Renal cortex interstitium (tissue), 11 donors: ENCODE measurements at regions not wholly inside any gene's neighbourhood (a gene's known extent, or its start where the extent isn't known, plus 50 kb on each side); places are given as distances from the start of the nearest gene placed in this dataset.
A peak's percentile ranks its signal among the peaks of the same experiment; 100 is the strongest.
"Not testable (repeated sequence)": the region's sequence is repeated elsewhere in the genome, so short reads cannot be mapped to it uniquely, and the experiment has no call there.

Experiments used
- DNase-seq, 11 donors: peaks; one replicate each; pipeline ENCODE4 v3.0.0-alpha.2; 2013; ENCODE audit warnings: low read depth in 9 of 11, low spot score in 4 of 11; ENCODE audit errors: extremely low read depth in 1 of 11

DNA sequence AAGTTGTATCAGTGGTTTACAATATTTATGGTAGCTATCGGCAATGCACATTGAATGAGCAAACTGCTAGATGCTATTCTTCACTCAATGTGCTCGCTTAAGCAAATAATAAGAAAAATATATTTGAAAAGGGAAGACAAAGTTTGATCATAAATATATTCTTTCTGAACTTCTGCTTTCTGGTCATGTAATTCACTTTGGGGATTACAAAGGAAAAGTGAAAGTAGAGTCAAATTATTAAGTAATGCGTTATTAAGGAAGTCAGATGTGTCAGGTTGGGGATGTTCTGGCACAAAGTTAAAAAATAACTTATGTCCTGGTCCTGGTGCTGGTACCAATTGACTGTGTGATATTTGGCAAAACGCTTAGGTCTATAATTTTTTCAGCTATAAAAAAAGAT is 98.0 kb upstream of the TRIM77 start:
- no peak for DNase-seq

- peak in 2 of 11 donors; percentile 21 to 36 for DNase-seq
These were observed 96.2 kb upstream of the TRIM77 start for GRCh38 chr11:89613911-89614310.

- DNase-seq: peak in 4 of 11 donors; percentile 23 to 52 (median 41)
These were observed 95.7 kb upstream of the TRIM77 start for GRCh38 chr11:89614428-89614827.

DNA sequence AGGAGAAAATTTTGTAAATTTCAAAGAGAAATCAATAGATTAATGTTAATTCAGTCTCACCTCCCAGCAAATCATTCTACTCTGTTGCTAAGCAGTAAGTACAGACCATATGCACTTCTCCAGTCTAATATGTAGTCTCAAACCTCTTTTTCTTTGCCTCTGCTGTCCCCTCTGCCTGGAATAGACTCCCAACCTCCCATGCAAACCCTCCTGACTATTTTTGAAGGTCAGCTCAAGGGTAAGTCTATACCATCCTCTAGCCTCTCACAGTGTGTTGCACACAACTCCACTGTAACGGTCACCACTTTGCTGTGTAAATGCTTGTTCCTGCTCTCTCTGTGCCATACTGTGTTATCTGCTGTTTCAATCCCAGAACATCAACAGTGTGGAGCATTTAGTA is 94.5 kb upstream of the TRIM77 start:
- not testable (repeated sequence) for DNase-seq

DNA sequence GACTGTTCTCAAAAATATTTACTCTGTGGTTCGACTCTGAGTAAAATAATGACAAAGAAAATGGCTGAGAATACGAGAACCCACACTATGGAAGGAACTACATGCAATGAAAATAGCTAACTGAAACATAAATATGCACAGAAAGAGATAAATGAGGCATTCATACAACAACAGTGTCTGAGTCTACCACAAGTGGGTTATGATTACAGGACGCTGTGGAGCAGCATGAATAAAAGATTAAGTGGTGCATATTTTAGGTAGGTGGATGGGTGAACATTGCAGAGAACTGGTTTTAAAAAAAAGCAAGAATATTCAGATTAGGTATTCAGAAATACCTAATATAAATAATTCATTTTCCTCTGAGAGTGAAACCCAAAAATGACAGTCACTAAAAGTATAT is 93.9 kb upstream of the TRIM77 start:
- not testable (repeated sequence) for DNase-seq

DNA sequence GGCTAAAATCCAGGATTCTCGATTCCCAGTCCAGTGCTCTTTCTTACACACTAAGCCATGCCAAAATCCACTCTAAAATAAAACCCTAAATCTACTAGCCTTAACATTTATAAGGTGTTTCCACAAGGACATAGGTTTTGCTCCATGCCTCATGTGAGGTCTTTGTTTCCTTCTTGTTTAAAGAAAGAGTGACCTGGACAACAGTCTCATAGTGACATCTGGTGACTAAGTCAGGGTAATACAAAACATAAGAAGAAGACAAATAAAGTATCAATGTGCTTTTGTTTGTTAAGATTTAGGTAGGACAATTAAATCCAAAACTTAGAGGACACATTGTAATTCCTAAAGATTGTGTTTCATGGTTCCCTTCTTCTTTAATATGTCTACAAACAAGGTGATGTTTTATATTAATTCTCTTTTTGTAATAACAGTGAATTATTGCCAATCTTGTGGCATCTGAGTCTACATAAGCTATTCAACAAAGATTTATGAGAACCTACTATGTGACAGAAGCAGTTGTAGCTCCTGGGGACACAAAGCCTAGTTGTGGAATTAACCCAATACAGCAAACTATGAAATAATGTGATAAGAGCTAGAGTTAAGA is 93.0 kb upstream of the TRIM77 start:
- DNase-seq: not testable (repeated sequence)

DNA sequence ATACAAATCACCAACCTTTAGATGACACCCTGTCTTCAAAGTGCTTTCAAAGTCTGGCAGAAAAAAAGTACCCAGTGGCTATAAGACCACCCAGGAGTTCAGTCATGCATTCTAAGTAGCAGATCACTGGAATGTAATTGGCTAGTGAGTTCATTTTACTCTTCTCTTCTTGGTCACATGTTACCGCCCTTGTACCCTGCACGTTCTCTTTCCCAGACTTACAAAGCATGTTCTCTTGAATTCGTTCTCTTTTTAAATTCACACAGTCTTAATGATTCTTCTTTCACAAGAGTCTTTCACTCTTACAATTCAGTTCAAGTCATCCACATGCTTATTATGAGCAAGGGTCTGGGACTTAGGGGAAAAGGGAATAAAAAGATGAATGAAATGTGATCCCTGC is 89.4 kb upstream of the TRIM77 start:
- DNase-seq: not testable (repeated sequence)

DNA sequence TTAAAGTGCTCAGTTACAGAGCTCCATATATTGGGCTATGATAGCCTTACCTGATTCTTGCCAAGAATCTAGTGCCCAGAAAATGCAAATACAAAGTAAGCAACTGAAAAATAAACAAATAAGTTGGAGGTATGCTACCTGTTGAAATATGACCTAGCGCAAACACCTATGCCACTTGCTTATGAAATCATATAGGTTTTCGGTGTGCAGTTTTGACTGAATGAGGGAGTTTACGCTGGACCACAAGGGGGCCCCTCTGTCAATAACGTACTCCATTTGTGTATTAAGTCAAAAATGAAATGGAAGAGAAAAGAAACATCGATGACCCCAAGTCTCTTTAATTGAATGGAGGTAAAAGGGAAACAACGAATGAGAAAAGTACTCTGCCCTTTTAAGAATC is 84.9 kb upstream of the TRIM77 start:
- no peak for DNase-seq

DNA sequence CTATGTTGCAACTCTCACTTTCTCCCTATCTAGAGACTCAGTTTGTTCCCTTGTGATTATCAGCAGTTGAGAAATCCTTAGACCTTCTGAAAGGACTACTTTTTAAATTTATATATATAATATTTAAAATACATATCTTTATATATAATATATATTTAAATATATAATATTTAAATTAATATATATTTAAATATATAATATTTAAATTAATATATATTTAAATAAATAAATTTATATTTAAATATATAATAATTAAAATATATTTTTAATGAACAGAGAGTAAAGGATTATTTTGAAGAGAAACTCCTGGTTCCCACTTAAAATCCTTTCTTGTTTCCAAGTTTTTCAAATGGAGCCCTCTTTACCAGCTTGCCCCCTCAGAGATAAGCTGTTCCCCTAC is 83.7 kb upstream of the TRIM77 start:
- DNase-seq: no peak

DNA sequence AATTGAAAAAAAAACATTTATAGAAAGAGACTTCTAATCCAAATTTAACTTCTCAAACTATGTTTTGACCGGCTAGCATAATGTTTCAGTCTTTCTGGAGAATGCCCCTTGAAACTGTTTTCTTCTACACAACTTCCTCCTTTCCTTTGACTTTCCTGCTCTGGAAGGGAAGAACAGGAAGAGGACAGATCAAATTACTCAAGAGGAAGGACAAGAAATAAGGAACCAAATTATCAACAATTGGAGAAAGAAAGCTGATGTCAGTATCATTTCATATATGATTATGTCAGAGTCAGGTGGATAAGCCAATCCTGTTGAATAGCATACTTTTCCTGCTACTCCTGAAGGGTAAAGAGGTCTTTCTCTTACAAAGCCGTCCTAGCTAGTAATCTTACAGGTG is 83.2 kb upstream of the TRIM77 start:
- DNase-seq: not testable (repeated sequence)

DNA sequence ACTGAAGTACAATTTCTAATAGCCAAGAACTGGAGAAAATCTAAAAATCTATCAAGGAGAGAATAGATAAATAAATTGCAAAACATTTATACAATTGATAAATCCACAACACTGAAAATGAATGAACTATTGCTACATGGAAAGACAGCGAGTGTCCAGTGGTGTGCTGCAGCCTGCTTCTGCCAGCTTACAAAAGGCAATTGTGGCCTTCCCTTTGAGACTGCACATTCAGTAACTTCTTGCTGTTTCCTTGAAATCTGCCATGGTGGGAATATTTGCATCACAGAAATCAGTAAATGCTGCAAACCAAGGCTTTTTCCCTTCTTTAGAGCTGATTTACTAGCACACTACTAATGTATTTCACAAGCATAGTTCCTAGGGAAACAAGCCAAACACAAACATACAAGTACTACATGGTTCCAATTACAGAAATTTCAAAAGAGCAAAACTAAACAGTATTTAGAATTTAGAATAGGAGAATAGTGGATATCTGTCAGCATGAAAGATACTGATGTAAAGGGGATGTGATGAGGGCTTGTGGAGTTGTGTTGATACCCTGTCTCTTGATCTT is 76.9 kb upstream of the TRIM77 start:
- no peak for DNase-seq

DNA sequence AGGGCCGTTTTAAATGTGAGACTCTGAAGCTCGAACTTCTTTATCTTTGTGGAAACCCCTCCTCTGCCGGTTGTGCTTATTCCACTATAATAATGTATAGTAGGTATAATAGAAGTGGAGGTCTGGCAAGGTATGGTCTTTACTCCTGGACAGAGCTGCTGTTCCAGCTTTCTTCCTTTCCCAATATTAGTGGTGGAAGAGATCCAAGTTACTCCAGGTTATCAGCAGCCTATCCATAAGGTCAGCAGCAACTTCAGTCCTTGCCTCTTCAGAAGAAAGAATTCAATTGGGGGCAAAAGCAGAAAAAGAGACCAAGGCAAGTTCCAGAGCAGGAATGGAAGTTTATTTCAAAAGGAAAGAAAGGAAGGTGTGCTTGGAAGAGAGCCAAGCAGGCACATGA is 69.3 kb upstream of the TRIM77 start:
- DNase-seq: not testable (repeated sequence)

DNA sequence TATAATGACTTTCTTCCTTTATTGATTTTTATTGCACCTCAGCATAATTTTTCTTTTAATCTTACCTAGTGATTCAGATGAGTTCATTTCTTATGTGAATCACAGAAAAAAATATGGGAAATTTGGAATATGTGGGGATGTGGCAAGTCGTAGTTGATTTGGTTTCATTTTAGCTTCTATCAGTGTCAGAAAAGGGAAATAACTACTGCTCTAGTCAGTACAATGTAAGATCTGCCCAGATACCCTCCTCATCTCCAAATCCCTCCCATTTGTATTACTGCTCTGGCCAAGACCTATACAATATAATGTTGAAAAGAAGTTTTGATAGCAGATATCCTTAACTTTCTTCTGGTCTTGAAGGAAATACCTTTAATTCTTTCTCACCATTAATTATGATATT is 61.9 kb upstream of the TRIM77 start:
- DNase-seq: not testable (repeated sequence)

DNA sequence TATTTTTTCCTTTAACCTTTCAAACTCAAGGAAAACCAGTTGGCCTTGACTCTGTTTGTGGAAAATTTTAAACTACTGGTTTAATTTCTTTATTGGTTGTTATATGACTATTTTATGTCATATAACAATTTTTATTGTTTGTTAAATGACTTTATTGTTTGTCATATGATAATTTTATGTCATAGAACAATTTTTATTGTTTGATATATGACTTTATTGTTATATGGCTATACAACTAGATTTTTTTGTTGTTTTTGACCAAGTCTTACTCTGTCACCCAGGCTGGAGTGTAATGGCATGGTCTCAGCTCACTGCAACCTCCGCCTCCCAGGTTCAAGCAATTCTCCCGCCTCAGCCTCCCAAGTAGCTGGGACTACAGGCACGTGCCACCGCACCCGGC is 61.1 kb upstream of the TRIM77 start:
- not testable (repeated sequence) for DNase-seq

- DNase-seq: not testable (repeated sequence)
These were observed 55.4 kb upstream of the TRIM77 start for GRCh38 chr11:89654669-89655068.

DNA sequence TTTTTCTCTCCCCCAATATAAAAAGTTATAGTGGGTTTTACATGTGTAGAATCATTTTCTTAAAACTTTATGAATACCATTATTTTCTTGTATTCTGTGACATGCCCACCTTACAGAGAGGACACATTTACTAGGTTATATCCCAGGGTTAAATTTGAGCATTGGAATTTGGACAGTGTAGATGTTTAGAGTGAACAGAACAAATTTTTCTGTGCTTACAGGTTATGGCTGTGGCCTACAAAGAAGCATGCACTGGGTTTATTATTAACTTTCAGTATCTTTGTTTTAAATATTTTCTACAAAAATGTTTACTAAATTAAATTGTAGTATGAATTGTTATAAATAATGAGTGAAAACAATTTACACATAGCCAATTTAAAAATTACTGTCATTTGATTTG is 51.3 kb upstream of the TRIM77 start:
- DNase-seq: not testable (repeated sequence)

DNA sequence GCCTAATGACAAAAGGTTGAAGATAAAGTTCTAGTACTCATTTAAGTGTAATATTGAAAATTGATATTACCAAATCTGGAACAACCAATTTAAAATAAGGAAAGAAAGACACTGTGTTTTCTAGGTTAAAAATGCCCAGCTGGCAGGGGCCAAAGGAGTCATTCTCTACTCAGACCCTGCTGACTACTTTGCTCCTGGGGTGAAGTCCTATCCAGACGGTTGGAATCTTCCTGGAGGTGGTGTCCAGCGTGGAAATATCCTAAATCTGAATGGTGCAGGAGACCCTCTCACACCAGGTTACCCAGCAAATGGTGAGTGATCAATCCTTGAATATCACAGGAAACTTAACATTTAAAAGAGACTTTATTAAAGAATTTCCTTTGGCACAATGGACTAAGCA is 50.7 kb upstream of the TRIM77 start:
- not testable (repeated sequence) for DNase-seq

DNA sequence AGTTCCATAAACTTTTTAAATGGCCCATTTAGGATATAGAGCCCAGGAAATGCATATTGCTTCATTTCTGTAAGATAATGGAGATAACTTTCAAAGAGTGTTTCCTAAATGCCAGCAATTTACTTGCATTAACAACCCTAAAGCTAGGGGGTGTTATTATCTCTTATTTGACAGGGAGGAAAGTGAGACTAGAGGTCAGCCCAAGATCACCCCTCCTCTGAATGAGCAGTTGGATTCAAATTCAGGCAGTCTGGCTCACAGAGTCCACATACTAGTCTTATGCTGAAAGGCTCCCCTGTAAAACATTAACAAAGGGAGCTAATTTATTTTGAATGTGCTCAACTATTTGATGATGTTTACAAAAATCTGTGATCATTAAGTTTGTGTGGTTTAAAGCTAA is 49.9 kb upstream of the TRIM77 start:
- peak in 1 of 11 donors; percentile 14 for DNase-seq
